Mesenchymal stem cell (in vitro differentiated cells and primary cell): ENCODE measurements at regions not wholly inside any gene's neighbourhood (a gene's known extent, or its start where the extent isn't known, plus 50 kb on each side); places are given as distances from the start of the nearest gene placed in this dataset.

Source experiments
- DNase-seq: peaks from one replicate; pipeline ENCODE4 v3.0.0-alpha.2; 2013
- H2AFZ ChIP-seq: one replicate; pipeline ENCODE4 v1.6.1; 2013; ENCODE audit warnings: low read depth, mild to moderate bottlenecking, control low read depth, inconsistent platforms, low read length, moderate library complexity
- H2AK5ac ChIP-seq: 2 replicates; pipeline ENCODE4 v1.6.1; 2013; ENCODE audit warnings: low read length, moderate library complexity, mild to moderate bottlenecking, inconsistent platforms; ENCODE audit not compliant: severe bottlenecking
- H2BK120ac ChIP-seq: one replicate; pipeline ENCODE4 v1.6.1; 2013; ENCODE audit warnings: low read depth, mild to moderate bottlenecking, inconsistent platforms, low read length, moderate library complexity
- H2BK12ac ChIP-seq, 2 experiments: one replicate each; pipeline ENCODE4 v1.6.1; 2013; ENCODE audit warnings: inconsistent platforms in 2 of 2, low read length in 2 of 2, mild to moderate bottlenecking in 2 of 2, moderate library complexity in 2 of 2, control low read depth in 1 of 2
- H2BK15ac ChIP-seq: one replicate; pipeline ENCODE4 v1.6.1; 2013; ENCODE audit warnings: mild to moderate bottlenecking, low read depth, inconsistent platforms; ENCODE audit not compliant: poor library complexity, severe bottlenecking
- H2BK5ac ChIP-seq: 2 replicates; pipeline ENCODE4 v1.6.1; 2013; ENCODE audit warnings: low read depth, mild to moderate bottlenecking, low read length, control low read depth, inconsistent platforms; ENCODE audit not compliant: poor library complexity, severe bottlenecking
- H3K14ac ChIP-seq, 2 experiments: one replicate each; pipeline ENCODE4 v1.6.1; 2013; ENCODE audit warnings: inconsistent platforms in 2 of 2, low read length in 2 of 2, control low read depth in 1 of 2, mild to moderate bottlenecking in 1 of 2, moderate library complexity in 1 of 2
- H3K18ac ChIP-seq, 2 experiments: one replicate each; pipeline ENCODE4 v1.6.1; 2013; ENCODE audit warnings: inconsistent platforms in 2 of 2, low read length in 2 of 2, control low read depth in 1 of 2, low read depth in 1 of 2, mild to moderate bottlenecking in 1 of 2
- H3K23ac ChIP-seq, 2 experiments: one replicate each; pipeline ENCODE4 v1.6.1; 2013; ENCODE audit warnings: inconsistent platforms in 2 of 2, low read length in 2 of 2, mild to moderate bottlenecking in 2 of 2, moderate library complexity in 2 of 2, control low read depth in 1 of 2
- H3K27ac ChIP-seq: 2 replicates; pipeline ENCODE4 v1.5.1; 2013; ENCODE audit warnings: mild to moderate bottlenecking, moderate library complexity, low read length, control low read depth, inconsistent platforms; ENCODE audit not compliant: poor library complexity, severe bottlenecking
- H3K27me3 ChIP-seq, 2 experiments: 2 replicates each; pipeline versions ENCODE4 v1.6.1 to v1.7.0; 2013; ENCODE audit warnings: low read length in 2 of 2, mild to moderate bottlenecking in 2 of 2, moderate library complexity in 2 of 2, control low read depth in 1 of 2, inconsistent platforms in 1 of 2; ENCODE audit not compliant: control insufficient read depth in 1 of 2, insufficient read depth in 1 of 2
- H3K36me3 ChIP-seq, 2 experiments: 2 replicates each; pipeline versions ENCODE4 v1.6.1 to v1.7.0; 2013; ENCODE audit warnings: low read length in 2 of 2, control low read depth in 1 of 2, inconsistent platforms in 1 of 2, low read depth in 1 of 2, mild to moderate bottlenecking in 1 of 2; ENCODE audit not compliant: insufficient read depth in 2 of 2, control insufficient read depth in 1 of 2
- H3K4ac ChIP-seq, 2 experiments: one replicate each; pipeline ENCODE4 v1.6.1; 2013; ENCODE audit warnings: inconsistent platforms in 2 of 2, low read length in 2 of 2, mild to moderate bottlenecking in 2 of 2, moderate library complexity in 2 of 2, control low read depth in 1 of 2, low read depth in 1 of 2
- H3K4me1 ChIP-seq: 2 replicates; pipeline ENCODE4 v1.6.1; 2013; ENCODE audit warnings: low read depth, low read length, control low read depth; ENCODE audit not compliant: control insufficient read depth, insufficient read depth
- H3K4me2 ChIP-seq: 2 replicates; pipeline ENCODE4 v1.6.1; 2013; ENCODE audit warnings: low read length, mild to moderate bottlenecking, inconsistent platforms; ENCODE audit not compliant: poor library complexity, severe bottlenecking
- H3K4me3 ChIP-seq, 2 experiments: 2 replicates each; pipeline versions ENCODE4 v1.5.1 to v1.7.0; 2013; ENCODE audit warnings: low read length in 2 of 2, mild to moderate bottlenecking in 2 of 2, control low read depth in 1 of 2, low read depth in 1 of 2; ENCODE audit not compliant: insufficient read depth in 1 of 2
- H3K79me1 ChIP-seq: replicated peaks from 2 replicates; pipeline ENCODE4 v1.6.1; 2013; ENCODE audit warnings: mild to moderate bottlenecking, control low read depth, low read length, inconsistent platforms; ENCODE audit not compliant: poor library complexity, severe bottlenecking
- H3K9ac ChIP-seq: 2 replicates; pipeline ENCODE4 v1.7.0; 2013; ENCODE audit warnings: mild to moderate bottlenecking, low read length, moderate library complexity
- H3K9me3 ChIP-seq: 2 replicates; pipeline ENCODE4 v1.7.0; 2013; ENCODE audit warnings: mild to moderate bottlenecking, low read length; ENCODE audit not compliant: control insufficient read depth
- H4K8ac ChIP-seq: one replicate; pipeline ENCODE4 v1.6.1; 2013; ENCODE audit warnings: inconsistent platforms, mild to moderate bottlenecking, low read length, moderate library complexity
- H4K91ac ChIP-seq: one replicate; pipeline ENCODE4 v1.6.1; 2013; ENCODE audit warnings: mild to moderate bottlenecking, low read length, inconsistent platforms
- WGBS: methylation state at CpG from one replicate; pipeline ENCODE4 v1.1.7; 2013; ENCODE audit warnings: mixed read lengths; 5-methylcytosine and 5-hydroxymethylcytosine counted together

- no peaks in the 10 kb centered on the region for H3K27me3 ChIP-seq
- H3K79me1 ChIP-seq, result no peaks in the 10 kb centered on the region
- H2BK120ac ChIP-seq, result no peak overlapping the region
- WGBS, result 77% methylated on average over 1 of the region's 3 CpGs
- H3K4me1 ChIP-seq, result peaks cover 13% of the 10 kb centered on the region
- peak; percentile 96 for DNase-seq
- no peaks in the 10 kb centered on the region for H3K36me3 ChIP-seq
- peak overlapping the region; percentile 81 for H3K27ac ChIP-seq
- H4K91ac ChIP-seq, result no peak overlapping the region
- no peak overlapping the region for H2AFZ ChIP-seq
- H2BK5ac ChIP-seq, result no peak overlapping the region
- H3K4me2 ChIP-seq, result no peak overlapping the region
- peak overlapping the region; percentile 74 for H3K9ac ChIP-seq
- no peak overlapping the region for H3K23ac ChIP-seq
- peak overlapping the region; percentile 98 for H2AK5ac ChIP-seq
- H3K4me3 ChIP-seq, result no peak overlapping the region
- H3K4ac ChIP-seq, result peak overlapping the region in 1 of 2 experiments; percentile 60
- no peak overlapping the region for H3K14ac ChIP-seq
- no peak overlapping the region for H2BK12ac ChIP-seq
- no peaks in the 10 kb centered on the region for H3K9me3 ChIP-seq
- no peak overlapping the region for H4K8ac ChIP-seq
- H3K18ac ChIP-seq, result peak overlapping the region in 1 of 2 experiments; percentile 72
- no peak overlapping the region for H2BK15ac ChIP-seq
These were observed 219.4 kb downstream of the MREG start for GRCh38 chr2:215793747-215794595.

- H3K9me3 ChIP-seq, result no peaks in the 10 kb centered on the region
- no peak overlapping the region for H3K4ac ChIP-seq
- H3K36me3 ChIP-seq, result no peaks in the 10 kb centered on the region
- no peak for DNase-seq
- WGBS, result 94% methylated on average over 4 of the region's 4 CpGs
- H3K4me2 ChIP-seq, result no peak overlapping the region
- H4K8ac ChIP-seq, result no peak overlapping the region
- H3K18ac ChIP-seq, result peak overlapping the region in 1 of 2 experiments; percentile 35
- no peak overlapping the region for H4K91ac ChIP-seq
- H3K4me3 ChIP-seq, result no peak overlapping the region
- no peaks in the 10 kb centered on the region for H3K79me1 ChIP-seq
- H3K14ac ChIP-seq, result no peak overlapping the region
- no peak overlapping the region for H2BK5ac ChIP-seq
- H3K4me1 ChIP-seq, result peaks cover 9% of the 10 kb centered on the region
- H2BK12ac ChIP-seq, result peak overlapping the region in 1 of 2 experiments; percentile 45
- H2BK120ac ChIP-seq, result no peak overlapping the region
- no peak overlapping the region for H3K27ac ChIP-seq
- H2BK15ac ChIP-seq, result no peak overlapping the region
- no peaks in the 10 kb centered on the region for H3K27me3 ChIP-seq
- H2AK5ac ChIP-seq, result no peak overlapping the region
- peak overlapping the region; percentile 29 for H3K9ac ChIP-seq
- no peak overlapping the region for H3K23ac ChIP-seq
- H2AFZ ChIP-seq, result no peak overlapping the region
These were observed 221.8 kb downstream of the MREG start for GRCh38 chr2:215791481-215791937.

GRCh38 chr2:215790523-215791421, 222.6 kb downstream of the MREG start:
- H3K27ac ChIP-seq, result no peak overlapping the region
- peaks cover 7% of the 10 kb centered on the region for H3K4me1 ChIP-seq
- H4K91ac ChIP-seq, result no peak overlapping the region
- no peak overlapping the region for H3K4ac ChIP-seq
- H4K8ac ChIP-seq, result peak overlapping the region; percentile 56
- H3K14ac ChIP-seq, result peak overlapping the region in 1 of 2 experiments; percentile 13
- no peak overlapping the region for H2BK120ac ChIP-seq
- no peak overlapping the region for H3K4me3 ChIP-seq
- peak overlapping the region in 1 of 2 experiments; percentile 33 for H2BK12ac ChIP-seq
- no peak overlapping the region for H2AFZ ChIP-seq
- WGBS, result 95% methylated on average over 5 of the region's 6 CpGs
- H3K9me3 ChIP-seq, result no peaks in the 10 kb centered on the region
- H3K9ac ChIP-seq, result peak overlapping the region; percentile 40
- H3K27me3 ChIP-seq, result no peaks in the 10 kb centered on the region
- no peak overlapping the region for H3K4me2 ChIP-seq
- H2AK5ac ChIP-seq, result peak overlapping the region; percentile 38
- H2BK15ac ChIP-seq, result peak overlapping the region; percentile 36
- no peaks in the 10 kb centered on the region for H3K36me3 ChIP-seq
- no peak overlapping the region for H2BK5ac ChIP-seq
- peak overlapping the region in 1 of 2 experiments; percentile 63 for H3K18ac ChIP-seq
- no peaks in the 10 kb centered on the region for H3K79me1 ChIP-seq
- DNase-seq, result no peak
- no peak overlapping the region for H3K23ac ChIP-seq
